Fibroblast of villous mesenchyme (primary cell): ENCODE measurements at regions not wholly inside any gene's neighbourhood (a gene's known extent, or its start where the extent isn't known, plus 50 kb on each side); places are given as distances from the start of the nearest gene placed in this dataset.

Experiments used
- DNase-seq: peaks from one replicate; pipeline ENCODE4 v3.0.0-alpha.2; 2010; ENCODE audit warnings: low read depth
- H3K4me3 ChIP-seq: 2 replicates; pipeline ENCODE4 v1.5.1; 2011; ENCODE audit warnings: low read depth, mild to moderate bottlenecking, low read length
- TF ChIP-seq, protein P1 (sequence below): IDR thresholded peaks from 2 replicates; pipeline ENCODE4 v1.5.1; 2012; ENCODE audit warnings: low read depth, mild to moderate bottlenecking, low read length; ENCODE audit not compliant: insufficient read depth

DNA sequence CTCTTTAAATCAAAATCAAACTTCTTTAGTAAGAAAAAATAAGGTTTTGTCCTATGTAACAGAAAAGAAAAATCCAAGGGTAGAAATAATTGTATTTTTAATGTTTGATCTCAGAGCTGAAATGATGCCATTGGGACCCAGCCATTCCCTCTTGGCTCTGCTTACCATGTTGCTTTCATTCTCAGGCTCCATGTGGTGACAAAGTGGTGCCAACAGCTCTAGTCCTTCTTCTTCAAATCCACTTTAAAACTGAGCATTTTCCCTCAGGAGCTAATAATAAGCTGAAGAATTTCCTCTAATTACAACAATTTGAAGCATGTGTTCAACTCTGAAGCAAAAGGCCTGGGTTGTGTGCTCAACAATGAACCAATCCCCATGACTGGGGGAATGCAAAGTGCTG is 327.9 kb downstream of the EN1 start:
- DNase-seq, result no peak
- TF ChIP-seq, protein P1, sequence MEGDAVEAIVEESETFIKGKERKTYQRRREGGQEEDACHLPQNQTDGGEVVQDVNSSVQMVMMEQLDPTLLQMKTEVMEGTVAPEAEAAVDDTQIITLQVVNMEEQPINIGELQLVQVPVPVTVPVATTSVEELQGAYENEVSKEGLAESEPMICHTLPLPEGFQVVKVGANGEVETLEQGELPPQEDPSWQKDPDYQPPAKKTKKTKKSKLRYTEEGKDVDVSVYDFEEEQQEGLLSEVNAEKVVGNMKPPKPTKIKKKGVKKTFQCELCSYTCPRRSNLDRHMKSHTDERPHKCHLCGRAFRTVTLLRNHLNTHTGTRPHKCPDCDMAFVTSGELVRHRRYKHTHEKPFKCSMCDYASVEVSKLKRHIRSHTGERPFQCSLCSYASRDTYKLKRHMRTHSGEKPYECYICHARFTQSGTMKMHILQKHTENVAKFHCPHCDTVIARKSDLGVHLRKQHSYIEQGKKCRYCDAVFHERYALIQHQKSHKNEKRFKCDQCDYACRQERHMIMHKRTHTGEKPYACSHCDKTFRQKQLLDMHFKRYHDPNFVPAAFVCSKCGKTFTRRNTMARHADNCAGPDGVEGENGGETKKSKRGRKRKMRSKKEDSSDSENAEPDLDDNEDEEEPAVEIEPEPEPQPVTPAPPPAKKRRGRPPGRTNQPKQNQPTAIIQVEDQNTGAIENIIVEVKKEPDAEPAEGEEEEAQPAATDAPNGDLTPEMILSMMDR, result no peak
- no peak overlapping the region for H3K4me3 ChIP-seq

DNA sequence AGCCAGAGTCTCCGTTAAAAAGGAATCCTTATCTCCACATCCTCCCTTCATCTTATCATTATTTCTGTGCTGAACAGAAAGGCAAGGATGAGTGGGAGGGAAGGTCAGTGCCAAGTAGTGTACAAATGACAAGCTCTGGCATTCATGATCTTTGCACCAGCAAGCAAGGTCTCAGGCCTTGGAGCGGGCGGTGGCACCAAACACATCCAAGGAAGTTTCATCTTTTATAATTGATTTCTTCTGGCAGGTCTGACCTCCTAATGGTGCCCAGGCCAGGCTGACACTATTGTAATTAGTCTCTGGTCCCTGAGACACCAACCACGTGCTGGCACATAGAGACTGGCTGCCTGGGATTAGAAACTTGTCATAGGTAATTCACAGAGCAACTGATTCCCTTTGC is 336.6 kb downstream of the EN1 start:
- TF ChIP-seq, protein P1, result no peak
- no peak for DNase-seq

DNA sequence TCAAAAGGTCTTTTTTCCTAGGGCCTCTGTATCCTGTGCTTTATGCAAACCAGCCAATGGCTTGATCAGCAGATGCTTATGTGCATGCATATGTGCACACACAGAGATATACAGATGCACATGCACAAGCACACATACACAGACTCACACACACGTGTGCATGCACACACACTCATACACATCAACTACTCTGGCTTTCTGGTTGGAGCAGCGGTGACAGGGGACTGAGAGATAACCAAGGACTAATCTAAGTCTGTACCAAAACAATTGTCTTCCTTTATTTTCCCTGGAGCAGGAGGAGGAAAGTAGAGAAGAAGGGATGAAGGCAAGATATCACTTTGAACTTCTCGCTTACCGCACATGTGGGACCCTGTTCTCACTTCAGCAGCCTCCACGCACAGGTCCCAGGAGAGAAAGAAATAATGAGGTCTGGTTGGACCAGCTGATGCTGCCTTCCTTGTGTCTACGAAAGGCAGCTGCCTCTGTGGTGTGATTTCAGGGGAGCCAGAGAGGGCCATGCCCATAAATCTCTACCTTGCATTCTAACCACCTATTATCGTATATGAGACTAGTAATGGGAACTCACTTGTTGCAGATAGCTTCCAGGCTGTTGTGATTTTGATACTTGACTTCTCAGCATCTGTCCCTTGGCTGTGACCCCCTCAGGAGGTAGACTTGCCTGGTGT is 338.0 kb downstream of the EN1 start:
- H3K4me3 ChIP-seq, result no peak overlapping the region
- TF ChIP-seq, protein P1, result no peak

More for the DNA sequence above, 336.6 kb downstream of the EN1 start:
- no peak overlapping the region for H3K4me3 ChIP-seq

DNA sequence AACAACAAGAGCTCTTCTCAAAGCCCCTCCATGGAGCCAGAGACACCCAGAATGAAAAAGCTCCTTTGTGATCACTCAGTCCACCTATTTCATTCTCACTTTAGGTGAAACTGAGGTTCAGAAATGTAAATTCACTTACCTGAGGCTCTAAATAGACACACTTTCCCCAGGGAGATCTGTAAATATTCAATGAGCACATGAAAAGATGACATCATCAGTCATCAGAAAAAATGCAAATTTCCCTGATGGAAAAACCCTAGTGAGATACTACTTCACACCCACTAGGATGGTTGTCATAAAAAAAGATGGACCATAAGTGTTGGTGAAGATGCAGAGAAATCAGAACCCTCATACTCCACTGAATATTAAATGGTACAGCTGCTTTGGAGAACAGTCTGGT is 339.2 kb downstream of the EN1 start:
- no peak overlapping the region for H3K4me3 ChIP-seq
- no peak for DNase-seq
- TF ChIP-seq, protein P1, result no peak

More for the DNA sequence above, 338.0 kb downstream of the EN1 start:
- DNase-seq, result no peak

DNA sequence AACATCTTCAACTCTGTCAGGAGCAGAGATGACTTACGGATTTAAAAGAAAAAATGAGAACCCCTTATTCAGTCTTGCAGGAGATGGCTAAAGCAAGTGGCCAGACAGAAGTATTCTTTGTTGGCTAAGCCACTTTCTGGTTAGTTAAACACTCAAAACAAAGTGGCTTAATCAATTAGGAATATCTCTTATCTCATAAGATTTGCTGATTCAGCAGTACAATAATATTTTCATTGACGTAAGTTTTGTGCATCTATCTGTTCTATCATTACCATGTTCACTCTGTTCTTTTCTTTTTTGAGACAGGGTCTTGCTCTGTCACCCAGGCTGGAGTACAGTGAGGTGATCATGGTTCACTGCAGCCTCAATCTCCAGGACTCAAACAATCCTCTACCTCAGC is 342.0 kb downstream of the EN1 start:
- no peak overlapping the region for H3K4me3 ChIP-seq
- DNase-seq, result no peak
- TF ChIP-seq, protein P1, result no peak

DNA sequence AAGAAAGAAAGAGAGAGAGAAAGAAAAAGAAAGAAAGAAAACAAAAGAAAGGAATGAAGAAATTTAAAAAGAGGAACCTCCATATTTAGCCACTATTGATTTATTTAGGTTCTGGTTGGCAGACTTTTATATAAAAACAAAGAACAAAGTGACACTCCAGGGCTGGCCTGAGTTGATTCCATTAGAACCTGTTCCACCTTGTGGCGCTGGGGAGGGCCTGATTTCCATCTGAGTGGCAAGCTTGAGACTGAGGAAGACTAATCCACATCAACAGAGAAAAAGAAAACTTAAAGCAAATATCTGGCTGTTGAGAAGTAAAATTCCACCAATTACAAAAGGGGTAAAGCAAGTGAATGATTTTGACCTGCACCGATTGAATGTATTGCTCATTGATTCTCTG is 345.3 kb downstream of the EN1 start:
- TF ChIP-seq, protein P1, result no peak
- DNase-seq, result no peak
- H3K4me3 ChIP-seq, result no peak overlapping the region

DNA sequence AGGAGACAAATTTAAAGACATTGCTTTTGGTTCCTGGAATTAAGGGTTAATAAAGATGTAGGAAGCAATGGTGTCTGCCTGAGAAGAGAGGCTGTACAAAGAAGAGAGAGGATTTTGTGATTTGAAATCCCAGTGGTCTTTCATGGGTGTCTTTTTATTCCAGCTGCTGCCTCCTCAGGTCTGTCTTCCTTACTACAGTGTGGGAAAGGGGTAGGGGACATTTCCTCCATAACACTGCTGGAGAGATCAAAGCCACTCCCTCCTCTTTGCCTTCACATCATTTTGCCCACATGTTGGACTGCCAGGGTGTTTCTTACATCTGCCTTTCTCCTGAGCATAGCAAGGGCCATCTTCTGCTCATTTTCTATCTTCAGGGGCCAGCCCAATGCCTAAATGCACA is 348.5 kb downstream of the EN1 start:
- no peak for DNase-seq
- TF ChIP-seq, protein P1, result no peak
- no peak overlapping the region for H3K4me3 ChIP-seq
